ENCODE measurements at regions not wholly inside any gene's neighbourhood (a gene's known extent, or its start where the extent isn't known, plus 50 kb on each side); places are given as distances from the start of the nearest gene placed in this dataset.

GRCh38 chr15:93709708-93710107, 521.7 kb upstream of the MCTP2 start:
- Histone ChIP-seq H3K36me3 (ENCODE audit: control insufficient read depth in 2 of 4, insufficient read depth in 4 of 4, low read length in 3 of 4) (no peaks in the 10 kb centered on the region), H3K23me2 (ENCODE audit: low read depth, low read length) (no peaks in the 10 kb centered on the region), H3K4ac (replicated peaks; ENCODE audit: insufficient read length, low read depth, low read length) (no peak overlapping the region), H3K9me3 (ENCODE audit: insufficient read depth in 2 of 2, low read depth in 1 of 2, low read length in 1 of 2) (no peaks in the 10 kb centered on the region), H2BK12ac (ENCODE audit: low read depth, low read length) (no peak overlapping the region), H3K4me3 (ENCODE audit: extremely low read depth in 1 of 4, insufficient read depth in 2 of 4, low read depth in 3 of 4, low read length in 4 of 4) (no peak overlapping the region), H2BK120ac (replicated peaks; ENCODE audit: low read depth, low read length) (no peak overlapping the region), H3K4me1 (replicated peaks in 1 of 4; ENCODE audit: control insufficient read depth in 3 of 4, insufficient read depth in 4 of 4, low read length in 3 of 4) (no peaks in the 10 kb centered on the region), H2BK15ac (ENCODE audit: low read length) (no peak overlapping the region), H2AFZ (ENCODE audit: low read length) (no peak overlapping the region), H2AK5ac (ENCODE audit: low read depth, low read length) (no peak overlapping the region), H3K79me2 (ENCODE audit: control insufficient read depth in 1 of 2, insufficient read depth in 2 of 2, low read length in 2 of 2) (no peaks in the 10 kb centered on the region), H4K20me1 (replicated peaks in 1 of 2; ENCODE audit: control insufficient read depth in 1 of 2, insufficient read depth in 2 of 2, low read length in 2 of 2) (no peaks in the 10 kb centered on the region), H3K9ac (replicated peaks in 1 of 4; ENCODE audit: extremely low read depth in 1 of 4, low read depth in 3 of 4, low read length in 3 of 4) (no peak overlapping the region), H3K23ac (ENCODE audit: insufficient read length) (no peak overlapping the region), H3K4me2 (ENCODE audit: insufficient read depth in 1 of 2, low read depth in 2 of 2, low read length in 2 of 2) (no peak overlapping the region), H3K79me1 (ENCODE audit: low read depth, low read length) (no peaks in the 10 kb centered on the region), H3K14ac (ENCODE audit: insufficient read length) (no peak overlapping the region), H4K8ac (ENCODE audit: extremely low read depth, insufficient read depth, low read length) (no peak overlapping the region), H3K56ac (replicated peaks; ENCODE audit: insufficient read length, low read depth, low read length) (no peak overlapping the region), H3K27ac (ENCODE audit: low read depth, low read length) (no peak overlapping the region), H2BK5ac (ENCODE audit: low read depth, low read length) (no peak overlapping the region), H3K18ac (ENCODE audit: extremely low read depth, low read length) (no peak overlapping the region), H4K5ac (ENCODE audit: insufficient read length, low read depth, low read length) (no peak overlapping the region), H2BK20ac (ENCODE audit: low read length) (no peak overlapping the region), H3K27me3 (replicated peaks in 1 of 4; ENCODE audit: control insufficient read depth in 3 of 4, extremely low read depth in 1 of 4, insufficient read depth in 3 of 4, low read length in 3 of 4) (no peaks in the 10 kb centered on the region), H4K91ac (replicated peaks; ENCODE audit: insufficient read length, low read length) (no peak overlapping the region)
- no peak for TF ChIP-seq SIN3A (conservative IDR thresholded peaks at IDR 0.05 in 1 of 2, IDR thresholded peaks at IDR 0.05 in 1 of 2; ENCODE audit: low read depth in 1 of 2, low read length in 2 of 2)
- TF ChIP-seq EZH2 (IDR thresholded peaks at IDR 0.05; ENCODE audit: low read depth, low read length, severe bottlenecking) = no peak
- no peak for TF ChIP-seq CHD2 (IDR thresholded peaks at IDR 0.05; ENCODE audit: low read length)
- no peak for TF ChIP-seq BCL11A (IDR thresholded peaks at IDR 0.05; ENCODE audit: low read depth in 2 of 2, low read length in 2 of 2)
- no peak for TF ChIP-seq SRF (IDR thresholded peaks at IDR 0.05; ENCODE audit: low read depth, low read length)
- TF ChIP-seq TAF1 (IDR thresholded peaks at IDR 0.05; ENCODE audit: low read depth, low read length) = no peak
- no peak for TF ChIP-seq FOSL1 (IDR thresholded peaks at IDR 0.05; ENCODE audit: insufficient read depth, low read depth, low read length)
- no peak for TF ChIP-seq CBX8 (IDR thresholded peaks at IDR 0.05; ENCODE audit: borderline replicate concordance, low read depth, low read length)
- no peak for TF ChIP-seq ASH2L (IDR thresholded peaks at IDR 0.05; ENCODE audit: low read length)
- no peak for TF ChIP-seq CTBP2 (IDR thresholded peaks at IDR 0.05; ENCODE audit: borderline replicate concordance, insufficient read depth, insufficient read length, low read length)
- no peak for TF ChIP-seq RAD21 (IDR thresholded peaks at IDR 0.05 in 1 of 2, conservative IDR thresholded peaks at IDR 0.05 in 1 of 2; ENCODE audit: low read depth in 2 of 2, low read length in 2 of 2)
- TF ChIP-seq HDAC6 (IDR thresholded peaks at IDR 0.05; ENCODE audit: low read depth, low read length) = no peak
- 96% methylated on average over 1 of the region's 1 CpG; no CpG with 5 or more reads in 1 of the 2 experiments for WGBS, 2 experiments (ENCODE audit: extremely low coverage in 1 of 2, insufficient coverage in 1 of 2, insufficient read length in 1 of 2, insufficient replicate concordance in 2 of 2, low coverage in 1 of 2, low lambda C conversion rate in 2 of 2, missing lambda C conversion rate in 1 of 2)
- DNase-seq (ENCODE audit: low read depth in 1 of 2, low spot score in 2 of 2) (no peak), FAIRE-seq (no peak)
- ChIA-PET POLR2A (ENCODE audit: partially characterized antibody) (no interaction called here), CTCF (ENCODE audit: partially characterized antibody) (no interaction called here)

Data from H1 (cell line).